Suprapubic skin (tissue), 4 donors: ENCODE measurements at regions not wholly inside any gene's neighbourhood (a gene's known extent, or its start where the extent isn't known, plus 50 kb on each side); places are given as distances from the start of the nearest gene placed in this dataset.

Source experiments
- CTCF ChIP-seq, 2 donors: fragments of 200-600 bp in 1 of 2; fragments of 450-650 bp in 1 of 2; sonication (generic) in 1 of 2; IDR thresholded peaks; one replicate each; pipeline ENCODE4 v1.5.1; 2016 to 2019; ENCODE audit warnings: antibody characterized with exemption in 2 of 2, mild to moderate bottlenecking in 1 of 2, moderate library complexity in 1 of 2
- EP300 ChIP-seq: sonication (generic); formaldehyde crosslinking; IDR thresholded peaks from one replicate; pipeline ENCODE4 v1.6.1; 2017; ENCODE audit warnings: antibody characterized with exemption
- POLR2A ChIP-seq, 2 donors: fragments of 450-650 bp; IDR thresholded peaks; one replicate each; pipeline ENCODE4 v1.6.1; 2017; ENCODE audit warnings: antibody characterized with exemption in 2 of 2, mild to moderate bottlenecking in 2 of 2, moderate library complexity in 2 of 2
- POLR2AphosphoS5 ChIP-seq, 3 donors: sonication (generic); formaldehyde crosslinking; IDR thresholded peaks; one replicate each; pipeline ENCODE4 v1.6.1; 2017; ENCODE audit warnings: antibody characterized with exemption in 3 of 3

GRCh38 chr15:69743091-69743490 lies 290.5 kb downstream of the RPLP1 start:
- TF ChIP-seq POLR2A (IDR thresholded peaks at IDR 0.05) (no peak), CTCF (IDR thresholded peaks at IDR 0.05) (no peak), EP300 (no peak), POLR2AphosphoS5 (IDR thresholded peaks at IDR 0.05) (no peak)
